ENCODE measurements at regions not wholly inside any gene's neighbourhood (a gene's known extent, or its start where the extent isn't known, plus 50 kb on each side); places are given as distances from the start of the nearest gene placed in this dataset.

- TF ChIP-seq CTCF (IDR thresholded peaks at IDR 0.05; ENCODE audit: low read length) (no peak), EZH2phosphoT487 (IDR thresholded peaks at IDR 0.05; ENCODE audit: low read length) (no peak)
These were observed 745.7 kb downstream of the TRIB2 start for GRCh38 chr2:13462464-13462863.
